ENCODE measurements at regions not wholly inside any gene's neighbourhood (a gene's known extent, or its start where the extent isn't known, plus 50 kb on each side); places are given as distances from the start of the nearest gene placed in this dataset.

DNA sequence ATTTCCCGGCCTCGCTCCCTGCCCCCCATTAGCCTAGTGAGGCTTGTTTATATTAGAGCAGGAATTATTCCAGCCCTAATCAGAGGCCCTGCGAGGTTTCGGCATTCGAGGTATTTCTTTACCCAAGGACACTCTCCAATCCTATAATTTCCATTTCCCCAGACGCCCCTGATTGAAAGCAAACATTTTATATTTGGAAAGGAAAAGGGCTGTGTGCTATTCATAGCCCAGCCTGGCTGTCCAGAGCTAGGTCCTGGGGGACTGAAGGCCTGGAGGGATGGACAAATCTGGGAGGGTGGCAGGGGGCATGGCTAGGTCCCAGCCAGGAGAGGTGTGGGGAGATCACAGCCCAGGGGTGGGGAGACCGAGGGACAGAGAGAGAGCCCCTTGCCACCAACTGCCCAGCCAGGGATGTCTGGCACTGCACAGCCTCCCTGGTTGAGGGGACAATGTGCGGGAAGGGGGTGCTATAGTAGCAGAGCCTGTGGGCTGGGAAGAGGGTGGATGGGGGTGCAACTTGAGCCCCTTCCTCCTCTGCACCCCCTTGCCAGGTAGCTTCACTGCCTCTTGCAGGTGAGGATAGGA is 125.1 kb downstream of the BARX1 start:
- ChIA-PET CTCF (interaction anchor here (0.6 kb wide), 1 partner anchor 133 kb away, joined by 3 read pairs; no protein-coding TSS in a partner anchor), POLR2A (no interaction called here)
- H3K4me3 Mint-ChIP-seq, result no peak overlapping the region
- Histone ChIP-seq H3K27ac (ENCODE audit: low read length in 2 of 2) (no peak overlapping the region), H3K79me2 (ENCODE audit: control insufficient read depth, insufficient read depth, low read length) (no peaks in the 10 kb centered on the region), H3K27me3 (replicated peaks in 1 of 4; ENCODE audit: control extremely low read depth in 1 of 4, control insufficient read depth in 3 of 4, insufficient read depth in 4 of 4, low read length in 3 of 4) (peaks cover 0 to 31% (median 5%) of the 10 kb centered on the region in 4 experiments), H3K4me2 (replicated peaks; ENCODE audit: low read depth, low read length, poor library complexity, severe bottlenecking) (no peak overlapping the region), H3K9me3 (ENCODE audit: control extremely low read depth in 1 of 3, control insufficient read depth in 2 of 3, insufficient read depth in 1 of 3, low read length in 2 of 3) (peaks cover 0 to 17% (median 0%) of the 10 kb centered on the region in 3 donors), H3K4me1 (ENCODE audit: control insufficient read depth in 2 of 2, insufficient read depth in 2 of 2, low read length in 2 of 2) (peaks cover 0 to 12% of the 10 kb centered on the region in 2 donors), H2AFZ (ENCODE audit: insufficient read depth, low read depth, low read length, poor library complexity, severe bottlenecking) (no peak overlapping the region), H3K9ac (ENCODE audit: low read length) (no peak overlapping the region), H3K36me3 (replicated peaks in 1 of 2; ENCODE audit: control extremely low read depth in 1 of 2, control insufficient read depth in 1 of 2, extremely low read depth in 1 of 2, insufficient read depth in 2 of 2, low read length in 1 of 2) (no peaks in the 10 kb centered on the region), H4K20me1 (ENCODE audit: control insufficient read depth, insufficient read depth, low read length, poor library complexity, severe bottlenecking) (no peaks in the 10 kb centered on the region), H3K4me3 (ENCODE audit: control extremely low read depth in 1 of 5, extremely low read depth in 1 of 5, insufficient read depth in 1 of 5, low read depth in 2 of 5, low read length in 4 of 5) (no peak overlapping the region)
- ATAC-seq (ENCODE audit: low read depth) (no peak), DNase-seq (no peak)
- peaks cover 12% of the 10 kb centered on the region for H3K4me1 Mint-ChIP-seq
- WGBS (ENCODE audit: insufficient coverage), result 82% methylated on average over 1 of the region's 8 CpGs
- H3K27ac Mint-ChIP-seq, result no peak overlapping the region
- intact Hi-C loops (cut with micrococcal nuclease), result no loop called here
- peaks cover 4% of the 10 kb centered on the region for H3K9me3 Mint-ChIP-seq (ENCODE audit: insufficient read depth)
- TF ChIP-seq, protein P1, sequence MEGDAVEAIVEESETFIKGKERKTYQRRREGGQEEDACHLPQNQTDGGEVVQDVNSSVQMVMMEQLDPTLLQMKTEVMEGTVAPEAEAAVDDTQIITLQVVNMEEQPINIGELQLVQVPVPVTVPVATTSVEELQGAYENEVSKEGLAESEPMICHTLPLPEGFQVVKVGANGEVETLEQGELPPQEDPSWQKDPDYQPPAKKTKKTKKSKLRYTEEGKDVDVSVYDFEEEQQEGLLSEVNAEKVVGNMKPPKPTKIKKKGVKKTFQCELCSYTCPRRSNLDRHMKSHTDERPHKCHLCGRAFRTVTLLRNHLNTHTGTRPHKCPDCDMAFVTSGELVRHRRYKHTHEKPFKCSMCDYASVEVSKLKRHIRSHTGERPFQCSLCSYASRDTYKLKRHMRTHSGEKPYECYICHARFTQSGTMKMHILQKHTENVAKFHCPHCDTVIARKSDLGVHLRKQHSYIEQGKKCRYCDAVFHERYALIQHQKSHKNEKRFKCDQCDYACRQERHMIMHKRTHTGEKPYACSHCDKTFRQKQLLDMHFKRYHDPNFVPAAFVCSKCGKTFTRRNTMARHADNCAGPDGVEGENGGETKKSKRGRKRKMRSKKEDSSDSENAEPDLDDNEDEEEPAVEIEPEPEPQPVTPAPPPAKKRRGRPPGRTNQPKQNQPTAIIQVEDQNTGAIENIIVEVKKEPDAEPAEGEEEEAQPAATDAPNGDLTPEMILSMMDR (IDR thresholded peaks at IDR 0.05), result no peak
- no peak for TF ChIP-seq EZH2 (IDR thresholded peaks at IDR 0.05; ENCODE audit: borderline replicate concordance, insufficient read depth, low read depth, low read length, poor library complexity, severe bottlenecking)
- H3K27me3 Mint-ChIP-seq, result peaks cover 45% of the 10 kb centered on the region

GRCh38 chr9:93829271-93830011 is 125.7 kb downstream of the BARX1 start:
- CTCF ChIA-PET, result no interaction called here
- H3K4me1 Mint-ChIP-seq, result peaks cover 12% of the 10 kb centered on the region
- 87% methylated on average over 14 of the region's 15 CpGs for WGBS (ENCODE audit: insufficient coverage)
- peaks cover 4% of the 10 kb centered on the region for H3K9me3 Mint-ChIP-seq (ENCODE audit: insufficient read depth)
- no peak overlapping the region for H3K4me3 Mint-ChIP-seq
- ATAC-seq (ENCODE audit: low read depth) (no peak), DNase-seq (no peak)
- H3K36me3 ChIP-seq (replicated peaks in 1 of 2; ENCODE audit: control extremely low read depth in 1 of 2, control insufficient read depth in 1 of 2, extremely low read depth in 1 of 2, insufficient read depth in 2 of 2, low read length in 1 of 2), result no peaks in the 10 kb centered on the region
- no peaks in the 10 kb centered on the region for H3K79me2 ChIP-seq (ENCODE audit: control insufficient read depth, insufficient read depth, low read length)
- no peak overlapping the region for H3K4me2 ChIP-seq (replicated peaks; ENCODE audit: low read depth, low read length, poor library complexity, severe bottlenecking)
- POLR2A ChIA-PET, result no interaction called here
- H3K27me3 Mint-ChIP-seq, result peaks cover 47% of the 10 kb centered on the region
- no peak overlapping the region for H3K27ac Mint-ChIP-seq
- H2AFZ ChIP-seq (ENCODE audit: insufficient read depth, low read depth, low read length, poor library complexity, severe bottlenecking), result no peak overlapping the region
- no peak overlapping the region for H3K27ac ChIP-seq (ENCODE audit: low read length in 2 of 2)
- TF ChIP-seq, protein P1 (IDR thresholded peaks at IDR 0.05), result no peak
- TF ChIP-seq EZH2 (IDR thresholded peaks at IDR 0.05; ENCODE audit: borderline replicate concordance, insufficient read depth, low read depth, low read length, poor library complexity, severe bottlenecking), result no peak
- H3K4me3 ChIP-seq (ENCODE audit: control extremely low read depth in 1 of 5, extremely low read depth in 1 of 5, insufficient read depth in 1 of 5, low read depth in 2 of 5, low read length in 4 of 5), result no peak overlapping the region
- H3K27me3 ChIP-seq (replicated peaks in 1 of 4; ENCODE audit: control extremely low read depth in 1 of 4, control insufficient read depth in 3 of 4, insufficient read depth in 4 of 4, low read length in 3 of 4), result peaks cover 0 to 31% (median 6%) of the 10 kb centered on the region in 4 experiments
- H3K4me1 ChIP-seq (ENCODE audit: control insufficient read depth in 2 of 2, insufficient read depth in 2 of 2, low read length in 2 of 2), result peaks cover 0 to 12% of the 10 kb centered on the region in 2 donors
- H4K20me1 ChIP-seq (ENCODE audit: control insufficient read depth, insufficient read depth, low read length, poor library complexity, severe bottlenecking), result no peaks in the 10 kb centered on the region
- intact Hi-C loops (cut with micrococcal nuclease), result no loop called here
- no peak overlapping the region for H3K9ac ChIP-seq (ENCODE audit: low read length)
- H3K9me3 ChIP-seq (ENCODE audit: control extremely low read depth in 1 of 3, control insufficient read depth in 2 of 3, insufficient read depth in 1 of 3, low read length in 2 of 3), result peaks cover 0 to 17% (median 0%) of the 10 kb centered on the region in 3 donors

Data from B cell (primary cell).